ENCODE measurements at regions not wholly inside any gene's neighbourhood (a gene's known extent, or its start where the extent isn't known, plus 50 kb on each side); places are given as distances from the start of the nearest gene placed in this dataset.
"Not testable (repeated sequence)": the region's sequence is repeated elsewhere in the genome, so short reads cannot be mapped to it uniquely, and the experiment has no call there.

- H3K36me3 ChIP-seq: no peaks in the 10 kb centered on the region
- H3K4me3 ChIP-seq: no peak overlapping the region
- 88 to 94% (median 92%) methylated on average over 9 of the region's 9 CpGs for WGBS, 5 donors
- H3K4me1 ChIP-seq: no peaks in the 10 kb centered on the region
- H3K27ac ChIP-seq: no peak overlapping the region
- H3K27me3 ChIP-seq: no peaks in the 10 kb centered on the region
- no peaks in the 10 kb centered on the region for H3K9me3 ChIP-seq
- no peak for DNase-seq
- intact Hi-C loops (cut with DNase I; ENCODE audit: low total_unique reads): no loop called here
- TF ChIP-seq POLR2AphosphoS5 (IDR thresholded peaks at IDR 0.05): no peak
- TF ChIP-seq POLR2A (IDR thresholded peaks at IDR 0.05): no peak
- TF ChIP-seq EP300 (IDR thresholded peaks at IDR 0.05): no peak
- TF ChIP-seq CTCF (IDR thresholded peaks at IDR 0.05): no peak
Observed at GRCh38 chr12:24664161-24664880, 284.6 kb downstream of the BCAT1 start.

- no peak overlapping the region for H3K27ac ChIP-seq
- no peaks in the 10 kb centered on the region for H3K4me1 ChIP-seq
- no peak overlapping the region for H3K4me3 ChIP-seq
- TF ChIP-seq CTCF (IDR thresholded peaks at IDR 0.05) (no peak), EP300 (IDR thresholded peaks at IDR 0.05) (no peak), POLR2AphosphoS5 (IDR thresholded peaks at IDR 0.05) (no peak), POLR2A (IDR thresholded peaks at IDR 0.05) (no peak)
- H3K9me3 ChIP-seq: no peaks in the 10 kb centered on the region
- no peaks in the 10 kb centered on the region for H3K27me3 ChIP-seq
- peak; percentile 9 to 28 for DNase-seq
- 48 to 66% (median 58%) methylated on average over 5 of the region's 5 CpGs for WGBS, 5 donors
- intact Hi-C loops (cut with DNase I; ENCODE audit: low total_unique reads): no loop called here
- H3K36me3 ChIP-seq: no peaks in the 10 kb centered on the region
Observed at GRCh38 chr12:24661657-24662096, 287.2 kb downstream of the BCAT1 start.

- no peaks in the 10 kb centered on the region for H3K4me1 ChIP-seq
- DNase-seq: no peak
- H3K27ac ChIP-seq: no peak overlapping the region
- peaks cover 0 to 6% (median 0%) of the 10 kb centered on the region in 4 donors for H3K9me3 ChIP-seq
- intact Hi-C loops (cut with DNase I; ENCODE audit: low total_unique reads): no loop called here
- no peaks in the 10 kb centered on the region for H3K36me3 ChIP-seq
- no peak overlapping the region for H3K4me3 ChIP-seq
- TF ChIP-seq POLR2AphosphoS5 (IDR thresholded peaks at IDR 0.05) (no peak), EP300 (IDR thresholded peaks at IDR 0.05) (no peak), CTCF (IDR thresholded peaks at IDR 0.05) (no peak), POLR2A (IDR thresholded peaks at IDR 0.05) (no peak)
- no peaks in the 10 kb centered on the region for H3K27me3 ChIP-seq
- WGBS, 5 donors: 75 to 95% (median 92%) methylated on average over 1 of the region's 1 CpG
Observed at GRCh38 chr12:24659016-24659415, 289.9 kb downstream of the BCAT1 start.

GRCh38 chr12:24654344-24654743, 294.6 kb downstream of the BCAT1 start:
- H3K27me3 ChIP-seq; H3K27ac ChIP-seq; intact Hi-C loops (cut with DNase I; ENCODE audit: low total_unique reads); H3K9me3 ChIP-seq; H3K4me3 ChIP-seq; DNase-seq; H3K36me3 ChIP-seq; H3K4me1 ChIP-seq: not testable (repeated sequence)
- 85 to 93% (median 87%) methylated on average over 4 of the region's 4 CpGs for WGBS, 5 donors

GRCh38 chr12:24649634-24650033, 299.3 kb downstream of the BCAT1 start:
- intact Hi-C loops (cut with DNase I; ENCODE audit: low total_unique reads): no loop called here
- no peak overlapping the region for H3K4me3 ChIP-seq
- DNase-seq: no peak
- H3K27ac ChIP-seq: no peak overlapping the region
- H3K36me3 ChIP-seq: no peaks in the 10 kb centered on the region
- TF ChIP-seq POLR2A (IDR thresholded peaks at IDR 0.05) (no peak), EP300 (IDR thresholded peaks at IDR 0.05) (no peak), POLR2AphosphoS5 (IDR thresholded peaks at IDR 0.05) (no peak), CTCF (IDR thresholded peaks at IDR 0.05) (no peak)
- WGBS, 5 donors: 61 to 78% (median 73%) methylated on average over 4 of the region's 4 CpGs
- peaks cover 0 to 7% (median 0%) of the 10 kb centered on the region in 4 donors for H3K9me3 ChIP-seq
- H3K4me1 ChIP-seq: no peaks in the 10 kb centered on the region
- H3K27me3 ChIP-seq: no peaks in the 10 kb centered on the region

Data from stomach (tissue), 8 donors.